ENCODE measurements at regions not wholly inside any gene's neighbourhood (a gene's known extent, or its start where the extent isn't known, plus 50 kb on each side); places are given as distances from the start of the nearest gene placed in this dataset.

DNA sequence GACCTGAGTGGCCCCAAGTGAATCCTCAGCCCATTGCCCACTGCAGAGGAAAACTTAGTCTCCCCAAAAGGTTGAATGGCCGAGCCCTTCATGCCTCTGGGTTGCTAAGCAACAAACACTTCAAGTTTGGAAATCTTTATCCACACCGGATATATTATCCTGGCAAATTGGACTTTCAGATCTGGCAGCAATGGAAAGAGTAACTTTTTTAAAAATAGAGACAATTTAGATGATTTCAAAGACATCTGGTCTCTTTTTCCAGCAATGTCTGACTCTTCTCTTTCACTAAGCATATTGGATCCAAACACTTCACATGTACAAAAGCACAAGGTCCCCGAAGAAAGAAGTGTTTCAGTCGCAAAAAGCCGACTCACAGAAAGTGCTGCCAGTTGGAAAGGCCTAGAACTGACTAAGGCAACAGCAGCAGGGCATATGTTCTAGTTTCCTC is 505.3 kb downstream of the SOX6 start:
- TF ChIP-seq POLR2AphosphoS5 (IDR thresholded peaks at IDR 0.05; ENCODE audit: low read depth, low read length) (no peak), SIN3A (IDR thresholded peaks at IDR 0.05; ENCODE audit: borderline replicate concordance, insufficient read depth, low read length) (no peak), TAF1 (IDR thresholded peaks at IDR 0.05; ENCODE audit: borderline replicate concordance, insufficient read depth, low read length) (no peak), FOXP2 (optimal IDR thresholded peaks at IDR 0.05; ENCODE audit: borderline replicate concordance, extremely low read depth, extremely low read length, insufficient read depth) (no peak)
- TF ChIP-seq, protein P1, sequence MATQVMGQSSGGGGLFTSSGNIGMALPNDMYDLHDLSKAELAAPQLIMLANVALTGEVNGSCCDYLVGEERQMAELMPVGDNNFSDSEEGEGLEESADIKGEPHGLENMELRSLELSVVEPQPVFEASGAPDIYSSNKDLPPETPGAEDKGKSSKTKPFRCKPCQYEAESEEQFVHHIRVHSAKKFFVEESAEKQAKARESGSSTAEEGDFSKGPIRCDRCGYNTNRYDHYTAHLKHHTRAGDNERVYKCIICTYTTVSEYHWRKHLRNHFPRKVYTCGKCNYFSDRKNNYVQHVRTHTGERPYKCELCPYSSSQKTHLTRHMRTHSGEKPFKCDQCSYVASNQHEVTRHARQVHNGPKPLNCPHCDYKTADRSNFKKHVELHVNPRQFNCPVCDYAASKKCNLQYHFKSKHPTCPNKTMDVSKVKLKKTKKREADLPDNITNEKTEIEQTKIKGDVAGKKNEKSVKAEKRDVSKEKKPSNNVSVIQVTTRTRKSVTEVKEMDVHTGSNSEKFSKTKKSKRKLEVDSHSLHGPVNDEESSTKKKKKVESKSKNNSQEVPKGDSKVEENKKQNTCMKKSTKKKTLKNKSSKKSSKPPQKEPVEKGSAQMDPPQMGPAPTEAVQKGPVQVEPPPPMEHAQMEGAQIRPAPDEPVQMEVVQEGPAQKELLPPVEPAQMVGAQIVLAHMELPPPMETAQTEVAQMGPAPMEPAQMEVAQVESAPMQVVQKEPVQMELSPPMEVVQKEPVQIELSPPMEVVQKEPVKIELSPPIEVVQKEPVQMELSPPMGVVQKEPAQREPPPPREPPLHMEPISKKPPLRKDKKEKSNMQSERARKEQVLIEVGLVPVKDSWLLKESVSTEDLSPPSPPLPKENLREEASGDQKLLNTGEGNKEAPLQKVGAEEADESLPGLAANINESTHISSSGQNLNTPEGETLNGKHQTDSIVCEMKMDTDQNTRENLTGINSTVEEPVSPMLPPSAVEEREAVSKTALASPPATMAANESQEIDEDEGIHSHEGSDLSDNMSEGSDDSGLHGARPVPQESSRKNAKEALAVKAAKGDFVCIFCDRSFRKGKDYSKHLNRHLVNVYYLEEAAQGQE (IDR thresholded peaks at IDR 0.05; ENCODE audit: insufficient read depth in 1 of 2, low read depth in 2 of 2, low read length in 2 of 2), result no peak

DNA sequence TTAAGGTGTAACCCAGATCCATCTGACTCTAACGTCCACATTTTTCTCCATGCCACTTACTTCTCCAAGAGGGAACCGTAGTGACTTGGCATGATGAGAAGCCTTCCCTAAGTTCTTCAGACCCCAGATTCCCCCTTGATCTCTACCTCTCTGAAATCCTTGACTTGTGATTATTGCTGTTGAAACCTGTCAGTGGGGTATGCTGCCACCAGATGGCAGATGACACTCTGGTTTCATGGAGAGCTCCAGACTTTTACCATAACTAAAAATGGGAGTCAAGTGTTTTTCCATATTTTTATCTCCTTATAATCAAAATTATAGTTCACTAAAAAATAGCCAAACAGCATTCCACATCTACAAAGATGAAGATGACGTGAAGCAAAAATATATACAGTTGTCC is 504.2 kb downstream of the SOX6 start:
- TF ChIP-seq FOXP2 (optimal IDR thresholded peaks at IDR 0.05; ENCODE audit: borderline replicate concordance, extremely low read depth, extremely low read length, insufficient read depth), result no peak

DNA sequence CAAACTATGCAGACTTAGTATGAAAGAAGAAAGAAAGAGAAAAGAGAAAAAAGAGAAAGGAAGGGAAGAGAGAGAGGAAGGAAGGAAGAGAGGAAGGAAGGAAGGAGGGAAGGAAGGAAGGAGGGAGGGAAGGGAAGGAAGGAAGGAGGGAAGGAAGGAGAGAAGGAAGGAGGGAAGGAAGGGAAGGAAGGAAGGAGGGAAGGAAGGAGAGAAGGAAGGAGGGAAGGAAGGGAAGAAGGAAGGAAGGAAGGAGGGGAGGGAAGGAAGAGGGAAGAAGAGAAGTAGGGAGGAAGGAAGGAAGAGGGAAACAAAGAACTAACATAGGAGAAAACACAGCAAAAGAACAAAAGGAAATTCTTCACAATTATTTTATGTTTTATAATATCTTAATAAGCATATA is 502.1 kb downstream of the SOX6 start:
- TF ChIP-seq, protein P1 (IDR thresholded peaks at IDR 0.05; ENCODE audit: insufficient read depth in 1 of 2, low read depth in 2 of 2, low read length in 2 of 2), result no peak

DNA sequence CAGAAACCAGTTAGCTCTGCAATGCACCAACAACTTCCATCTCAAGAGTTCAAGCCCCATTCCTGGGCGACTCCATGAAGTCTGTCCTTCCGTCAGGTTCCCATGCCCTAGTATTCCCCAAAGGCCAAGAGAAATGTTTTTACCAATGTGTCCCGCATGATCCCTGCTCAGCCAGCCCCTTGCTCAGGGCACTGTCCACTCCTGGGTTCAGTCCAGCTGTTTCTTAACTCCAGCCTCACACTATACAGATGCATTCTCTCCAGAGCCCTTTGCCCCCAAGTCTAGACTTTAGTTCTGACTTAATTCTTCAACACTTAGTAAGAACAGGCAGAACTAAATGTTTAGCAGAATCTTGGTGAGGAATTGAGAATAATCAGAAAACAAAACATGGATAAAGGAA is 497.5 kb downstream of the SOX6 start:
- TF ChIP-seq TAF1 (IDR thresholded peaks at IDR 0.05; ENCODE audit: borderline replicate concordance, insufficient read depth, low read length) (no peak), POLR2AphosphoS5 (IDR thresholded peaks at IDR 0.05; ENCODE audit: low read depth, low read length) (no peak), FOXP2 (optimal IDR thresholded peaks at IDR 0.05; ENCODE audit: borderline replicate concordance, extremely low read depth, extremely low read length, insufficient read depth) (no peak), SIN3A (IDR thresholded peaks at IDR 0.05; ENCODE audit: borderline replicate concordance, insufficient read depth, low read length) (no peak)
- TF ChIP-seq, protein P1 (IDR thresholded peaks at IDR 0.05; ENCODE audit: insufficient read depth in 1 of 2, low read depth in 2 of 2, low read length in 2 of 2), result no peak

DNA sequence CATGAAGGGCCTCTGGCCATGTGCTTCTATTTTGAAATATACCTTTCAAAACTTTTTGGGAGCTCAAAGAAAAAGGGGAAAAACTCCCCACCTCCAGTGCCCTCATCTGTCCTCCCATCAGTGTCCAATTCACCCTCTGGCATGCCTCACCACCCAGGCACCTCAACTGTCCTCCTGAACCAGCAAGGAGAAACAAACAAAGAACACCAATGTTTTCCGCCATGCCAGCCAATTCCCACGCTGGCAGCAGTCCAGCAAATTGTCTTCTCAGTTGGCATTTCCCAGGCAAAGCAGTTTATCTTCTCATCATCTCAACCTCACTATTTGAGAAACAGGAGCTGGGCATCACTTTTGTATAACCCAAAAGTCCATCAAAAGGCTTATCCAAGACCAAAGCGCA is 496.9 kb downstream of the SOX6 start:
- no peak for TF ChIP-seq SIN3A (IDR thresholded peaks at IDR 0.05; ENCODE audit: borderline replicate concordance, insufficient read depth, low read length)
- no peak for TF ChIP-seq POLR2AphosphoS5 (IDR thresholded peaks at IDR 0.05; ENCODE audit: low read depth, low read length)
- no peak for TF ChIP-seq TAF1 (IDR thresholded peaks at IDR 0.05; ENCODE audit: borderline replicate concordance, insufficient read depth, low read length)

DNA sequence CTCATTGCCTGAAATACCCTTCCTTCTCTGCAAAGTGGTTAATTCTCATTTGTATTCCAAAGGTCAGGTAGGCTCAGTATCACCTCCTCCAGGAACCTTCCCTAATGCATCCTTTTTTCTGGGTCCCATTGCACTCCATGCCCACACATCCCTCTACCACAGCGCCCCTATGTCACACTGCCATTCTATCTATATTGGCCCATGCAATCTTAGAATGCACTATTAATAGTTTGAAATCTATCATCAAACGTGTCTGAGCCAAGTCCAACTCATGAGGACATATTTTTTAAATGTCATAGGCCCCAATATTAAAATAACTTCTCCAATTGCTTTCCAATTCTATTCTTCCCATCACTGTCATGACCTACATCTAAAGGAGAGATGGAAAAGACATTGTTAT is 495.1 kb downstream of the SOX6 start:
- TF ChIP-seq, protein P1 (IDR thresholded peaks at IDR 0.05; ENCODE audit: insufficient read depth in 1 of 2, low read depth in 2 of 2, low read length in 2 of 2), result no peak
- TF ChIP-seq POLR2AphosphoS5 (IDR thresholded peaks at IDR 0.05; ENCODE audit: low read depth, low read length) (no peak), TAF1 (IDR thresholded peaks at IDR 0.05; ENCODE audit: borderline replicate concordance, insufficient read depth, low read length) (no peak), FOXP2 (optimal IDR thresholded peaks at IDR 0.05; ENCODE audit: borderline replicate concordance, extremely low read depth, extremely low read length, insufficient read depth) (no peak), SIN3A (IDR thresholded peaks at IDR 0.05; ENCODE audit: borderline replicate concordance, insufficient read depth, low read length) (no peak)
